H1 (cell line): ENCODE measurements at regions not wholly inside any gene's neighbourhood (a gene's known extent, or its start where the extent isn't known, plus 50 kb on each side); places are given as distances from the start of the nearest gene placed in this dataset.

ENCODE experiments used
- CTCF ChIA-PET: fragments of 300-600 bp; sonication (Branson Sonifier 250); formaldehyde crosslinking; loops from one replicate; lab custom pipeline; 2021; ENCODE audit not compliant: partially characterized antibody; lab: Charles Lee
- POLR2A ChIA-PET: fragments of 300-600 bp; sonication (Branson Sonifier 250); formaldehyde crosslinking; loops from one replicate; lab custom pipeline; 2021; ENCODE audit warnings: inconsistent platforms; ENCODE audit not compliant: partially characterized antibody; lab: Charles Lee
- DNase-seq, 2 experiments: peaks; one replicate each; pipeline versions ENCODE4 v3.0.0 to v3.0.0-alpha.2; 2010 to 2022; ENCODE audit warnings: low spot score in 2 of 2, low read depth in 1 of 2, mixed read lengths in 1 of 2
- FAIRE-seq: peaks from 2 replicates; lab custom pipeline; 2011; peaks lifted over from hg19 to GRCh38; lab: Jason Lieb, UNC
- H2AFZ ChIP-seq: 2 replicates; pipeline ENCODE4 v1.8.1; 2012; ENCODE audit warnings: low read length, inconsistent platforms
- H2AK5ac ChIP-seq: 2 replicates; pipeline ENCODE4 v1.6.1; 2013; ENCODE audit warnings: low read depth, low read length
- H2BK120ac ChIP-seq: replicated peaks from 2 replicates; pipeline ENCODE3; 2013; ENCODE audit warnings: low read depth, low read length, inconsistent platforms
- H2BK12ac ChIP-seq: 2 replicates; pipeline ENCODE4 v1.6.1; 2013; ENCODE audit warnings: low read depth, low read length
- H2BK15ac ChIP-seq: 2 replicates; pipeline ENCODE4 v1.6.1; 2013; ENCODE audit warnings: low read length
- H2BK20ac ChIP-seq: 2 replicates; pipeline ENCODE4 v1.6.1; 2013; ENCODE audit warnings: low read length
- H2BK5ac ChIP-seq: 2 replicates; pipeline ENCODE4 v1.6.1; 2013; ENCODE audit warnings: low read depth, low read length
- H3K14ac ChIP-seq: 2 replicates; pipeline ENCODE4 v1.6.1; 2013; ENCODE audit warnings: inconsistent platforms; ENCODE audit not compliant: insufficient read length
- H3K18ac ChIP-seq: 2 replicates; pipeline ENCODE4 v1.6.1; 2013; ENCODE audit warnings: low read length; ENCODE audit errors: extremely low read depth
- H3K23ac ChIP-seq: 2 replicates; pipeline ENCODE4 v1.6.1; 2013; ENCODE audit warnings: inconsistent platforms; ENCODE audit not compliant: insufficient read length
- H3K23me2 ChIP-seq: 2 replicates; pipeline ENCODE4 v1.6.1; 2013; ENCODE audit warnings: low read depth, low read length
- H3K27ac ChIP-seq: 2 replicates; pipeline ENCODE4 v1.6.1; 2011; ENCODE audit warnings: low read depth, low read length, inconsistent platforms
- H3K27me3 ChIP-seq, 4 experiments: replicated peaks in 1 of 4; 1 replicate in 1 of 4; 2 replicates in 3 of 4; pipeline versions ENCODE4 v1.6.1 to v1.8.1; 2011 to 2013; ENCODE audit warnings: low read length in 3 of 4, mild to moderate bottlenecking in 3 of 4, inconsistent platforms in 2 of 4, mixed read lengths in 2 of 4, moderate library complexity in 1 of 4; ENCODE audit not compliant: control insufficient read depth in 3 of 4, insufficient read depth in 3 of 4; ENCODE audit errors: extremely low read depth in 1 of 4
- H3K36me3 ChIP-seq, 4 experiments: 2 replicates each; pipeline versions ENCODE4 v1.6.1 to v1.8.1; 2011 to 2013; ENCODE audit warnings: mild to moderate bottlenecking in 4 of 4, low read length in 3 of 4, moderate library complexity in 2 of 4, control low read depth in 1 of 4, inconsistent platforms in 1 of 4; ENCODE audit not compliant: insufficient read depth in 4 of 4, control insufficient read depth in 2 of 4
- H3K4ac ChIP-seq: replicated peaks from 2 replicates; pipeline ENCODE3; 2013; ENCODE audit warnings: low read length, low read depth, mixed read lengths, inconsistent platforms; ENCODE audit not compliant: insufficient read length
- H3K4me1 ChIP-seq, 4 experiments: replicated peaks in 1 of 4; 1 replicate in 1 of 4; 2 replicates in 3 of 4; pipeline versions ENCODE4 v1.6.1 to v1.8.1; 2011 to 2013; ENCODE audit warnings: low read length in 3 of 4, inconsistent platforms in 2 of 4, mixed read lengths in 1 of 4; ENCODE audit not compliant: insufficient read depth in 4 of 4, control insufficient read depth in 3 of 4
- H3K4me2 ChIP-seq, 2 experiments: 2 replicates each; pipeline versions ENCODE4 v1.6.1 to v1.8.1; 2011 to 2013; ENCODE audit warnings: low read depth in 2 of 2, low read length in 2 of 2, control low read depth in 1 of 2, inconsistent platforms in 1 of 2, mild to moderate bottlenecking in 1 of 2; ENCODE audit not compliant: insufficient read depth in 1 of 2
- H3K4me3 ChIP-seq, 4 experiments: fragments of 200-600, 300-600 bp in 1 of 4; sonication (generic), shearing (Covaris generic), sonication (Bioruptor Twin) in 1 of 4; 2 replicates each; pipeline versions ENCODE4 v1.5.1 to v1.8.1; 2011 to 2016; ENCODE audit warnings: low read length in 4 of 4, low read depth in 3 of 4, control low read depth in 2 of 4, inconsistent platforms in 2 of 4, mild to moderate bottlenecking in 2 of 4, mixed read lengths in 1 of 4, moderate library complexity in 1 of 4; ENCODE audit not compliant: insufficient read depth in 2 of 4; ENCODE audit errors: extremely low read depth in 1 of 4
- H3K56ac ChIP-seq: replicated peaks from 2 replicates; pipeline ENCODE3; 2013; ENCODE audit warnings: low read depth, mild to moderate bottlenecking, mixed read lengths, low read length, inconsistent platforms; ENCODE audit not compliant: insufficient read length
- H3K79me1 ChIP-seq: 2 replicates; pipeline ENCODE4 v1.6.1; 2013; ENCODE audit warnings: low read depth, low read length, control low read depth
- H3K79me2 ChIP-seq, 2 experiments: 2 replicates each; pipeline versions ENCODE4 v1.6.1 to v1.8.1; 2012 to 2013; ENCODE audit warnings: low read length in 2 of 2, mild to moderate bottlenecking in 2 of 2, inconsistent platforms in 1 of 2; ENCODE audit not compliant: insufficient read depth in 2 of 2, control insufficient read depth in 1 of 2
- H3K9ac ChIP-seq, 4 experiments: replicated peaks in 1 of 4; 1 replicate in 1 of 4; 2 replicates in 3 of 4; pipeline versions ENCODE4 v1.6.1 to v1.8.1; 2011 to 2013; ENCODE audit warnings: low read depth in 3 of 4, low read length in 3 of 4, control low read depth in 2 of 4, mild to moderate bottlenecking in 2 of 4, moderate library complexity in 2 of 4, inconsistent platforms in 1 of 4; ENCODE audit errors: extremely low read depth in 1 of 4
- H3K9me3 ChIP-seq, 2 experiments: 2 replicates each; pipeline versions ENCODE4 v1.6.1 to v1.8.1; 2012 to 2013; ENCODE audit warnings: mild to moderate bottlenecking in 2 of 2, moderate library complexity in 2 of 2, control low read depth in 1 of 2, inconsistent platforms in 1 of 2, low read depth in 1 of 2, low read length in 1 of 2, mixed read lengths in 1 of 2; ENCODE audit not compliant: insufficient read depth in 2 of 2
- H4K20me1 ChIP-seq, 2 experiments: replicated peaks in 1 of 2; 2 replicates each; pipeline versions ENCODE3 to v1.8.1; 2011 to 2013; ENCODE audit warnings: inconsistent platforms in 2 of 2, low read length in 2 of 2, mild to moderate bottlenecking in 1 of 2; ENCODE audit not compliant: insufficient read depth in 2 of 2, control insufficient read depth in 1 of 2
- H4K5ac ChIP-seq: 2 replicates; pipeline ENCODE4 v1.6.1; 2013; ENCODE audit warnings: low read length, low read depth, mixed read lengths, inconsistent platforms; ENCODE audit not compliant: insufficient read length
- H4K8ac ChIP-seq: 2 replicates; pipeline ENCODE4 v1.8.0; 2013; ENCODE audit warnings: mild to moderate bottlenecking, moderate library complexity, low read length, inconsistent platforms; ENCODE audit not compliant: insufficient read depth; ENCODE audit errors: extremely low read depth
- H4K91ac ChIP-seq: replicated peaks from 2 replicates; pipeline ENCODE3; 2013; ENCODE audit warnings: low read length, mixed read lengths, inconsistent platforms; ENCODE audit not compliant: insufficient read length
- ATF2 ChIP-seq: IDR thresholded peaks from 2 replicates; pipeline ENCODE4 v1.6.1; 2012; ENCODE audit warnings: low read length, inconsistent platforms
- HDAC2 ChIP-seq, 2 experiments: fragments of 300-600 bp in 1 of 2; sonication (generic) in 1 of 2; IDR thresholded peaks; 2 replicates each; pipeline ENCODE4 v1.6.1; 2011 to 2012; ENCODE audit warnings: low read depth in 2 of 2, low read length in 2 of 2, mild to moderate bottlenecking in 2 of 2, moderate library complexity in 2 of 2, borderline replicate concordance in 1 of 2, inconsistent platforms in 1 of 2
- RAD21 ChIP-seq, 2 experiments: IDR thresholded peaks in 1 of 2; conservative IDR thresholded peaks in 1 of 2; 2 replicates each; pipeline ENCODE4 v1.6.1; 2011; ENCODE audit warnings: low read depth in 2 of 2, low read length in 2 of 2, improper control_type of control experiment in 1 of 2, inconsistent platforms in 1 of 2, mild to moderate bottlenecking in 1 of 2, moderate library complexity in 1 of 2
- SIN3A ChIP-seq, 2 experiments: IDR thresholded peaks in 1 of 2; conservative IDR thresholded peaks in 1 of 2; 2 replicates each; pipeline ENCODE4 v1.6.1; 2011 to 2012; ENCODE audit warnings: low read length in 2 of 2, improper control_type of control experiment in 1 of 2, low read depth in 1 of 2, mild to moderate bottlenecking in 1 of 2
- SIRT6 ChIP-seq: IDR thresholded peaks from one replicate; pipeline ENCODE4 v1.7.1; 2012; ENCODE audit warnings: low read length, inconsistent platforms
- WGBS, 2 experiments: shearing (Covaris generic) in 1 of 2; methylation state at CpG; one replicate each; pipeline versions ENCODE4 v1.1.6 to v1.1.7; 2013 to 2015; ENCODE audit warnings: low lambda C conversion rate in 2 of 2, mixed read lengths in 2 of 2, inconsistent platforms in 1 of 2, low coverage in 1 of 2, missing lambda C conversion rate in 1 of 2; ENCODE audit not compliant: insufficient replicate concordance in 2 of 2, insufficient coverage in 1 of 2, insufficient read length in 1 of 2; ENCODE audit errors: extremely low coverage in 1 of 2, missing lambda C conversion rate in 1 of 2; 5-methylcytosine and 5-hydroxymethylcytosine counted together

GRCh38 chr3:65210026-65210814 lies 522.4 kb upstream of the ADAMTS9 start:
- Histone ChIP-seq H4K8ac (no peak overlapping the region), H3K23ac (no peak overlapping the region), H4K20me1 (no peaks in the 10 kb centered on the region), H2AK5ac (no peak overlapping the region), H3K23me2 (no peaks in the 10 kb centered on the region), H3K4me1 (no peaks in the 10 kb centered on the region), H2AFZ (no peak overlapping the region), H3K18ac (no peak overlapping the region), H3K27ac (no peak overlapping the region), H3K4me2 (no peak overlapping the region), H3K79me2 (no peaks in the 10 kb centered on the region), H3K9ac (no peak overlapping the region), H3K4ac (no peak overlapping the region), H3K4me3 (no peak overlapping the region), H3K36me3 (no peaks in the 10 kb centered on the region), H2BK120ac (no peak overlapping the region), H3K27me3 (peaks cover 0 to 2% (median 0%) of the 10 kb centered on the region in 4 experiments; a peak in 1 of 7 replicates), H3K9me3 (peaks cover 4 to 5% of the 10 kb centered on the region in 2 experiments; a peak in 1 of 4 replicates), H3K14ac (no peak overlapping the region), H4K5ac (no peak overlapping the region), H2BK5ac (no peak overlapping the region), H2BK20ac (no peak overlapping the region), H4K91ac (no peak overlapping the region), H2BK12ac (no peak overlapping the region), H3K56ac (no peak overlapping the region), H2BK15ac (no peak overlapping the region), H3K79me1 (no peaks in the 10 kb centered on the region)
- POLR2A ChIA-PET: no interaction called here
- 70% methylated on average over 1 of the region's 1 CpG; no CpG with 5 or more reads in 1 of the 2 experiments for WGBS, 2 experiments
- no peak for FAIRE-seq
- CTCF ChIA-PET: interaction anchor here (0.6 to 2.5 kb wide), 3 partner anchors 339 to 1026 kb away, joined by 3 to 8 read pairs (median 3); no protein-coding TSS in a partner anchor
- DNase-seq: no peak
- TF ChIP-seq ATF2: no peak
- TF ChIP-seq RAD21 (IDR thresholded peaks at IDR 0.05 in 1 of 2, conservative IDR thresholded peaks at IDR 0.05 in 1 of 2; ENCODE audit: low read depth in 2 of 2, low read length in 2 of 2): no peak
- no peak for TF ChIP-seq HDAC2 (IDR thresholded peaks at IDR 0.05; ENCODE audit: borderline replicate concordance in 1 of 2, low read depth in 2 of 2, low read length in 2 of 2)
- no peak for TF ChIP-seq SIN3A (conservative IDR thresholded peaks at IDR 0.05 in 1 of 2, IDR thresholded peaks at IDR 0.05 in 1 of 2; ENCODE audit: low read depth in 1 of 2, low read length in 2 of 2)
- TF ChIP-seq SIRT6: no peak
